ENCODE measurements at regions not wholly inside any gene's neighbourhood (a gene's known extent, or its start where the extent isn't known, plus 50 kb on each side); places are given as distances from the start of the nearest gene placed in this dataset.
A peak's percentile ranks its signal among the peaks of the same experiment; 100 is the strongest.

GRCh38 chr2:208892203-208892602, 485.6 kb downstream of the PTH2R start (continued):
- no peak for TF ChIP-seq REST (IDR thresholded peaks at IDR 0.05; ENCODE audit: unreplicated experiment)
- TF ChIP-seq EZH2 (IDR thresholded peaks at IDR 0.05; ENCODE audit: low read depth, unreplicated experiment) = no peak
- no peak for TF ChIP-seq ZNF331 (CRISPR knock-in tag; IDR thresholded peaks at IDR 0.05; ENCODE audit: low read depth)
- TF ChIP-seq STAT1 (IDR thresholded peaks at IDR 0.05; ENCODE audit: unreplicated experiment) = no peak

- no peaks in the 10 kb centered on the region for H3K79me2 ChIP-seq (replicated peaks; ENCODE audit: insufficient read depth)
- H2AFZ ChIP-seq = no peak overlapping the region
- Mint-ChIP-seq H3K36me3 (ENCODE audit: low read depth) (peaks cover 27% of the 10 kb centered on the region; the same call in 2 of the 3 replicates), H3K27ac (peak overlapping the region; percentile 51; the same call in 1 of the 2 replicates), H3K9me3 (peaks cover 17% of the 10 kb centered on the region; the same call in 2 of the 3 replicates), H3K27me3 (ENCODE audit: insufficient read depth, low read depth, poor library complexity) (peaks cover 9% of the 10 kb centered on the region), H3K4me1 (peaks cover 22% of the 10 kb centered on the region), H3K4me3 (no peak overlapping the region; the same call in 2 of the 3 replicates)
- H3F3A ChIP-seq (replicated peaks; ENCODE audit: low read depth) = no peaks in the 10 kb centered on the region
- peaks cover 10% of the 10 kb centered on the region; the same call in 1 of the 2 replicates for H3K9me2 ChIP-seq (ENCODE audit: insufficient read depth)
- TF ChIP-seq ZNF331 (CRISPR knock-in tag; IDR thresholded peaks at IDR 0.05; ENCODE audit: low read depth) (no peak), ZNF114 (CRISPR knock-in tag; IDR thresholded peaks at IDR 0.05) (no peak), ZNF462 (CRISPR knock-in tag; IDR thresholded peaks at IDR 0.05) (no peak; the same call in 1 of the 2 replicates), CTCF (conservative IDR thresholded peaks at IDR 0.05; ENCODE audit: low read depth in 2 of 2) (no peak)
- H3K4me2 ChIP-seq = 0 out of 2 replicates have a peak overlapping the region, but pooled peaks have one; percentile 9
- H3K27ac ChIP-seq (ENCODE audit: low read depth) = peak overlapping the region; percentile 67; the same call in 1 of the 2 replicates
- ATAC-seq (peak; percentile 96), DNase-seq (ENCODE audit: low spot score) (peak; percentile 72)
- no peaks in the 10 kb centered on the region for H3K36me3 ChIP-seq (ENCODE audit: insufficient read depth)
- H3K27me3 ChIP-seq (ENCODE audit: insufficient read depth) = no peaks in the 10 kb centered on the region
- no peaks in the 10 kb centered on the region for H4K20me1 ChIP-seq (replicated peaks; ENCODE audit: insufficient read depth)
- no peak overlapping the region for H3K4me3 ChIP-seq
- peaks cover 7% of the 10 kb centered on the region for H3K4me1 ChIP-seq (ENCODE audit: insufficient read depth)
These were observed 499.7 kb downstream of the PTH2R start for GRCh38 chr2:208906330-208906729.
